GM23338 (cell line): ENCODE measurements at regions not wholly inside any gene's neighbourhood (a gene's known extent, or its start where the extent isn't known, plus 50 kb on each side); places are given as distances from the start of the nearest gene placed in this dataset.

Source experiments
- CREB1 ChIP-seq: fragments of 250-450 bp; sonication (Bioruptor Pico); IDR thresholded peaks from 2 replicates; pipeline ENCODE4 v1.5.0; 2020; ENCODE audit warnings: low read depth, mild to moderate bottlenecking, moderate library complexity
- ETS1 ChIP-seq: IDR thresholded peaks from 2 replicates; pipeline ENCODE4 v1.6.1; 2016; ENCODE audit warnings: antibody characterized with exemption
- EZH2 ChIP-seq: fragments of 200-600 bp; sonication (generic); IDR thresholded peaks from one replicate; pipeline ENCODE4 v1.8.0; 2017; ENCODE audit warnings: antibody characterized with exemption, mild to moderate bottlenecking, low read depth; ENCODE audit not compliant: unreplicated experiment
- EZH2phosphoT487 ChIP-seq: fragments of 200-600 bp; sonication (generic); IDR thresholded peaks from one replicate; pipeline ENCODE4 v1.8.1; 2018; ENCODE audit warnings: antibody characterized with exemption; ENCODE audit not compliant: unreplicated experiment
- JUNB ChIP-seq: IDR thresholded peaks from one replicate; pipeline ENCODE4 v1.6.1; 2016; ENCODE audit warnings: antibody characterized with exemption; ENCODE audit not compliant: unreplicated experiment
- NANOG ChIP-seq: IDR thresholded peaks from 2 replicates; pipeline ENCODE4 v1.6.1; 2016; ENCODE audit warnings: antibody characterized with exemption, borderline replicate concordance
- POLR2AphosphoS5 ChIP-seq: IDR thresholded peaks from 2 replicates; pipeline ENCODE4 v1.6.1; 2016; ENCODE audit warnings: antibody characterized with exemption, low read depth
- STAT1 ChIP-seq: IDR thresholded peaks from one replicate; pipeline ENCODE4 v1.6.1; 2016; ENCODE audit warnings: antibody characterized with exemption; ENCODE audit not compliant: unreplicated experiment
- ZNF114 ChIP-seq: fragments of 250-450 bp; sonication (Bioruptor Pico); IDR thresholded peaks from 2 replicates; pipeline ENCODE4 v1.5.0; 2020; ENCODE audit warnings: mild to moderate bottlenecking, moderate library complexity
- ZNF331 ChIP-seq: fragments of 250-450 bp; sonication (Bioruptor Pico); IDR thresholded peaks from 2 replicates; pipeline ENCODE4 v1.5.0; 2020; ENCODE audit warnings: low read depth, mild to moderate bottlenecking, moderate library complexity
- ZNF462 ChIP-seq: fragments of 250-450 bp; sonication (Bioruptor Pico); IDR thresholded peaks from 2 replicates; pipeline ENCODE4 v1.5.0; 2020; ENCODE audit warnings: mild to moderate bottlenecking, moderate library complexity

GRCh38 chr9:121564504-121565260 lies 65.0 kb upstream of the GGTA1 start (continued):
- no peak for TF ChIP-seq ZNF462
- no peak for TF ChIP-seq NANOG
- TF ChIP-seq ETS1 = no peak
- TF ChIP-seq ZNF331 (CRISPR knock-in tag) = no peak
- no peak for TF ChIP-seq CREB1 (CRISPR knock-in tag)
- no peak for TF ChIP-seq STAT1
- TF ChIP-seq POLR2AphosphoS5 = no peak
- no peak for TF ChIP-seq EZH2
- TF ChIP-seq ZNF114 (CRISPR knock-in tag) = no peak
- no peak for TF ChIP-seq JUNB
- TF ChIP-seq EZH2phosphoT487 = no peak
